SK-N-SH (cell line): ENCODE measurements at regions not wholly inside any gene's neighbourhood (a gene's known extent, or its start where the extent isn't known, plus 50 kb on each side); places are given as distances from the start of the nearest gene placed in this dataset.

Experiments used
- CTCF ChIP-seq: fragments of 200-600 bp; sonication (generic); IDR thresholded peaks from 2 replicates; pipeline ENCODE4 v1.6.1; 2017; ENCODE audit warnings: antibody characterized with exemption, mild to moderate bottlenecking, moderate library complexity
- JUND ChIP-seq: IDR thresholded peaks from 2 replicates; pipeline ENCODE4 v1.4.0; 2012
- MXI1 ChIP-seq: IDR thresholded peaks from 2 replicates; pipeline ENCODE4 v1.6.1; 2012; ENCODE audit warnings: mild to moderate bottlenecking, low read depth, low read length, improper control_type of control experiment
- RCOR1 ChIP-seq: fragments of 150-350 bp; IDR thresholded peaks from 2 replicates; pipeline ENCODE4 v1.6.1; 2017; ENCODE audit warnings: antibody characterized with exemption, low read length
- SIN3A ChIP-seq: IDR thresholded peaks from 2 replicates; pipeline ENCODE4 v1.6.1; 2012; ENCODE audit warnings: low read depth, mild to moderate bottlenecking, low read length, moderate library complexity, borderline replicate concordance
- TEAD4 ChIP-seq: IDR thresholded peaks from 2 replicates; pipeline ENCODE4 v1.4.0; 2012; ENCODE audit warnings: mild to moderate bottlenecking, borderline replicate concordance; ENCODE audit not compliant: insufficient read depth

GRCh38 chr10:100647928-100648327 lies 97.5 kb upstream of the PAX2 start:
- no peak for TF ChIP-seq CTCF
- TF ChIP-seq JUND, result no peak
- TF ChIP-seq RCOR1, result no peak
- TF ChIP-seq TEAD4, result no peak
- no peak for TF ChIP-seq SIN3A
- TF ChIP-seq MXI1, result no peak
